ENCODE measurements at regions not wholly inside any gene's neighbourhood (a gene's known extent, or its start where the extent isn't known, plus 50 kb on each side); places are given as distances from the start of the nearest gene placed in this dataset.
A peak's percentile ranks its signal among the peaks of the same experiment; 100 is the strongest.
"Not testable (repeated sequence)": the region's sequence is repeated elsewhere in the genome, so short reads cannot be mapped to it uniquely, and the experiment has no call there.

GRCh38 chr5:158473016-158473635, 614.2 kb upstream of the CLINT1 start:
- peak; percentile 35 for DNase-seq

GRCh38 chr5:158471535-158471924, 612.6 kb upstream of the CLINT1 start:
- DNase-seq, result no peak

DNA sequence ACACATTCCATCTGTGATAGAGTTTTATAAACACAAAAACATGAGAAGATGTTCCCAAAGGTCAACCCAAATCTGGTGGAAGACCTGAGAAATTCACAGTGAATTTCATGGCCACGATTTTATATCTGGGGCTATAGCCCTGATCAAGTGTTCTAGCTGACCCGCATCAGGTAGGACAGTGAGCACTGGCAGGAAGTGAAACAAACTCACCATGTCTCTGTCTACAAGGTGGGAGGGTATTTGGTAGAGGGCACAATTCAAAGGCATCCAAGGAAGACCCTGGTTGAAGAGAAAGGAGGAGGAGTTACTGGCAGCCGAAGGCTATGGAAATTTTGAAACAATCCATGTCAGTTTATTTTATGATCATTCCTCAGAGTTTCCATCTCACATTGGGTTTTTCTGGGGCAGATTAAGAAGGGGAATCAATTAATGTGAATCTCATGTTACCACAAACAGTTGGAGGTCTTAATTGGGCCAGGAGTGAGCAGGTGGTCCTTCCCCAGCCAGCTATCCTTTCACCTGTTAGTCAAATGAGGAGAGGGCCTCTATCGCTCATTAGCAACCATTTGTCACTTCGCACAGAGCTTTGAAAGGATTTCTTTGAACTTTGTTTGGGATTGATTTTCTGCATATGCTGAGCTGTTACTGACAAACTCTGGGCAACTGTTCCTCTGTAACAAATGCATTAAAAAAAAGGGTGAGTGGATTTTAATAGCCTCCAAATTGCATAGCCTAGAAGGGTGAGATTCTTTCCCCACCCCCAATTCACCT, 612.0 kb upstream of the CLINT1 start:
- DNase-seq, result peak; percentile 44

DNA sequence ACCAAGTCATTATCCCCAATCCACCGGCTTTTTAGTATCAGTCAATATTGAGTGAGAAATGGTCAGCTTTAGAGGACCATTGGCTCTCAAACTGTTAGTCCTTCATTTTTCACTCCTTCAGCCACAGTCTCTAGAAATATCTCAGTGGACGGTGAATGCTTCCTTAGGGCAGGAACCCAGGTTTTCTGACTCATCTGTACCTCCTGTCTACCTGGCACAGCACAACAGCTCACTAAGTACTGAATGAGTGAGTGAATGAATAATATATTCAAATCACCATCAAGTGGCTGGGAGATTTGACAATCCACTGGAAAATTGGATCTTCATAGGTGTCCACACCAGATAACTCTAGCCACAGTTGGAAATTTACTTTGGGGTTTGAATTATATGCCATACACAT, 609.5 kb upstream of the CLINT1 start:
- no peak for DNase-seq

DNA sequence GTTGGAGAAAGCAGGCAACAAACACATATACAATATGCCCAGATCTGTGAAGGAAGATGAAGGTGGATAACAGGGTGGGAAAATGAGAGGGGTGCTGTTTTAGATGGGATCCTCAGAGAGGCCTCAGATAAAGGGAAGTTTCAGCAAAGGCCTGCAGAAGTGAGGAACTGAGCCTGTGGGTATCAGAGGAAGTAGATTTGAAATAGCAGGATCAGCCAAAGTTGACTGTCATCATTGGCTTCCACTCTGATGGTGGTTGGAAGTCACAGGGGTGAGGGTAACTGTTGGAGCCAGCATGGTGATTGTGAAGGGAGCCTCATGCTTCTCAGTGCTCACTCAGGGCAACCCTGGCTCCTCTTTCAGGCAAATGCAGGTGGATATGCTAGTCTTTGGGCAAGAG, 607.2 kb upstream of the CLINT1 start:
- no peak for DNase-seq

DNA sequence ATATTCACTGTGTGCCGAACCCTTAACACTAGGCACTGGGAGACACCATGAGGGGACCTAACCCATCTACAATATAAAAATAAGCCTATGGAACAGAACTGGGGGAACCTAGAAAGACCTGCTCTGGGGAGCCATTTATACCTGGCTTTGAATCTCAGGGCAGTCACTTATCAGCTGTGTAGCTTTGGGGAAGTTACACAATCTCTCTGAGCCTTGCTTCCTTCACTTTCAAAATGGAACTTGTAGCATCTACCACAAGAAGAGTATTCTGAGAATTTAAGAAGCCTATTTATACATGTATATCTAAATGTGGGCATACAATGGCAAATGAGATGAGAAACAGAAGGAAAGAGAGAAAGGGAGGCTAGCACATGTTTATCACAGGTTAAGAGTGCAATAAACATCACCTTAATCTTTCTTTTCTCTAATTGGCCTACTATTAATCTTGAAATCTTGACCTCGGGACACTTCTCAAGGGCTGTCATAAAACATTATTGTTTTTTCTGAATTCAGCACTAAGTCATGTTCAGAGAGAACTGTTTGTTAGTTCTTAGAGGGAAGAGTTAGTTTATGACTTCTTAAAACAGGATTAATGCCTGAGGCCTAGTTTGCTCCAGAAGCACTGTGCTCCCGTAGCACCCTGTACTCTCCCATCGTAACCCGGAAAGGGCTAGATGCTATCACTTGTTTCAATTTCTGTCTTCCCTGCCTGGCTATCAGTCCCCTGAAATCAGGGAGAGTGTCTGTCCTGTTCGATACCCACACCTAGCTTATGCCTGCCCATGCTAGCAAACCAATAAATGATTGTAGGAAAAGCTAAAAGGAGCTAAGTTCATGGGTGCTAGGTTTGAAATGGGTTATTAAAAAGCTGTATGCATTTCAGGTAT, 606.4 kb upstream of the CLINT1 start:
- no peak for DNase-seq

DNA sequence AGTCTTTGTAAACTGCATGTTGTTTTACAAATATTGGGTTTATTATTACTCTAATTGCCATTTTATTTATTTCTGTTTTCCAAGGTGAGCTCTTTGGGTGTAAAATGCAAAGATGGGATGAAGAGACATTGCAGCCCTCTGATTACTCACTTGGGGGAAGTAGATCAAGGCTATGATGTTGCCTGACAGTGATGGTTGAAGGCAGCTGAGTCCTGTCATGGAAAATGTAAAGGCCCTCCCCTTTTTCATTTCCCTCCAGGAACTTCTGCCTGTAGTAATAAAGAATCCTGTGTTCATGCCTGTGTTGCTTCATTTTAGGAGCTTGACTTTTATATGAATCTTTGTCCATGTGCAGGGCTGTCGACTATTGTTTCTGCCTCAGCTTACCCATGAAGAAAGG, 605.4 kb upstream of the CLINT1 start:
- DNase-seq, result no peak

GRCh38 chr5:158463938-158464337, 605.0 kb upstream of the CLINT1 start:
- no peak for DNase-seq

GRCh38 chr5:158463188-158463587, 604.2 kb upstream of the CLINT1 start:
- no peak for DNase-seq

DNA sequence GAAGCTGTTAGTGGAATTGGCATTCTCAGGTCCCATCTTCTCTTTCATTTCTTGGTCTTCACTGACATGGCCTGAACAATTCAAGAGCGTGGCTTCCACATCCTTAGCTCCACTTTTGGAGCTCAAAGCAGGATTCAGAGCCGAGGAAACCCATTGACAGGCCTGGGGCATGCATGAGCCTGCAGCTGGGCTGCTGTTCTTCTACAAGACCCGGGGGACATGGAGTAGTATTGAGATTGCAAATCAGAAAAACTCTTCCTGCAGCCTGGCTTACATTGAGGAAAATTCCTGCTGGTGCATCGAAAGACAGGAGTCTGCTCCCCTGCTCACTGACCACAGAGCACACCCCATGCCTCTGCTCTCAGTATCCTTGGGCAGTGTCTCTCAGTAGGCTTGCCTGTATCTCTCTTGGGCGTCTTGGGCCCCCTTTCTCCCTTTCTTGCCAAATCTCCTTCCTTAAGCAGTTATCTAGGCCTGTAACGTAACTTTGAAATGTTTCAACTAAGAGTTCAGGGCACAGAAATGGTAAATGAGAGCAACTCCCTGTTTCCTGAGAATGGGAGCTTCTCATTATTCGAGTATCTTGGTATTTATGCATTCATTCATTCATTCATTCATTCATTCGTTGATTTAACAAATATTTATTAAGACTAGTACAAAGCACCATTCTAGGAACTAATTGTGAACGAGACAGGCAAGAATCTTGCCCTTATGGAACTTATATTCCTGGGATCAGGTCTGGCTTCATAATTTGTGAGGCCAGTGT, 603.6 kb upstream of the CLINT1 start:
- no peak for DNase-seq

DNA sequence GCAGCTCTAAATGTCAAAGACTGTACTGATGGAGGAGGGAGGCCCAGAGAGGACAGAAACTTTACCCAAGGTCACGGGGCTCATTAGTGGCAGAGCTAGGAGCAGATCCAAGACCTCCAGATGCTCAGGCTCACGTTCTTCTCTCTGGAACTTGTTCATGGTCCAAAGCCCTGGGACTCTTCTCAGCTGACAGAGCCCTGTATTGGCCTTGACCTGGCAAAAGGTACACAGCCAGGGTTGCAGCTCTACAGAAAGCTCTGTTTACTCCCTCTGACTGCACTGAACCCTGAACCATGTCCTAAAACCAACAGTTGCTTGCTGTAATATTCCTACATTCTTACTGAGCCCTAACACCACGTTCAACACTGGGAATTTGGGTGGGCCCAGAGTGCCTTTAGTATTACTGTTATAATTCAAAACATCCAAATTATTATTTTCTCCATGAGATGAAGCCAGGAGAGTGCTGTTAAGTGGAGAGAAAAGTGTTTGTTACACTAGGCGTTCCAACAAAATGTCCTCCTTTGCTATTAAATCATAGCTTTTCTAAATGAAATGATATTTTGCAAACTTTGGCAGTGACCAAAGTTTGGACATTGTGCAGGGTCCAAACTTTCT, 602.4 kb upstream of the CLINT1 start:
- no peak for DNase-seq

DNA sequence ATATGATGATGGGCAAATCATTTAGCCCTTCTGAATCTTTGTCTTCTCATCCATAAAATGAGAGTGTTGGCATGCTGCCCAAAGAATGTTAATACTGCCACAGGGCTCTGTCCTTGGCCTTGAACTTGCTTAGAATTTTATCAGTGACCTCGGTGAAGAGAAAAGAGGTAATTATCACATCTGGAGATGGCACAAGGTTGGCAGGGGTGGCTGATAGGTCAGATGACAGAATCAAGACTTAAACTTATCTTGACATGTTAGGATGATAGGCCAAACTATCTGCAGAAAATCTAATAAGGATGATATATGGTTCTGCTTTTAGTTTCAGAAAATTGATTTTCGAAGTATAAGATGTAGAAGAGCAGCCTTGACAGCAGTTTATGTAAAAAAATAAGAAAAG, 599.1 kb upstream of the CLINT1 start:
- no peak for DNase-seq

DNA sequence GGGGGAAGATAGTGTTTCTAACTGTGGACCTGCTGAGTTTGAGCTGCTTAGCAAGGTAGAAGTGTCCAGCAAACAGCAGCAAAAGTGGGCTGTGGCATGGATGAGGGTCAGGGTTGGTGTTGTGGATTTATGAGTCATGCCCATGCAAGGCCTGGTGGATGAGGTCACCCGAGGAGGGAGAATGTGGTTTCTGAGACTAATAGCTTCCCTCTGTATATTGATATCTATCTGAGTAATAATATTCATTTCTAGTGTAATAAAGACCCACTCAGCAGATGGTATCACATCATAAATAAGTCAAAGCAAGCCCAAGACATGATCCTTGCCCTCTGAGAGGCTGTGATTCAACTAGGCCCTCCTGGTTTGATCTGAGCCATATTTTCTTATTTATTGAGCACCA, 597.8 kb upstream of the CLINT1 start:
- DNase-seq, result no peak

DNA sequence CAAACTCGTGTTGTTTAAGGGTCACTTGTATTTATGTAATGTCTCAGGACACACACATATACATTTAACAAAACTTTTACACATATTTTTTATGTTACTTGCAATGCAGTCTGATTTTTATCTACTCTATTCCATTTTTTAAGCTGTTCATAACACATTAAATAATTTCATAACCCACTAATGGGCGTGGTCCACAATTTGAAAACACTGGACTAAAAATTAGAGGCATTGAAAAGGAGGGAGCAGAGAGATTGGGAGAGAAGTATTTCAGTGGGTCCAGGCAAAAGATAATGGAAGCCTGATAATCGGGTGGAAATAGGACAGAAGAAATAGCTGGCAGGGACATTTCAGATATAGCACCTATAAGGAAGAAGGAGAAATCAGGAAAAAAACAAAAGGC, 597.3 kb upstream of the CLINT1 start:
- no peak for DNase-seq

GRCh38 chr5:158451993-158452672, 593.2 kb upstream of the CLINT1 start:
- no peak for DNase-seq

GRCh38 chr5:158451203-158451992, 592.5 kb upstream of the CLINT1 start:
- DNase-seq, result peak; percentile 75

- no peak for DNase-seq
Observed at GRCh38 chr5:158450751-158451171, 591.8 kb upstream of the CLINT1 start.

DNA sequence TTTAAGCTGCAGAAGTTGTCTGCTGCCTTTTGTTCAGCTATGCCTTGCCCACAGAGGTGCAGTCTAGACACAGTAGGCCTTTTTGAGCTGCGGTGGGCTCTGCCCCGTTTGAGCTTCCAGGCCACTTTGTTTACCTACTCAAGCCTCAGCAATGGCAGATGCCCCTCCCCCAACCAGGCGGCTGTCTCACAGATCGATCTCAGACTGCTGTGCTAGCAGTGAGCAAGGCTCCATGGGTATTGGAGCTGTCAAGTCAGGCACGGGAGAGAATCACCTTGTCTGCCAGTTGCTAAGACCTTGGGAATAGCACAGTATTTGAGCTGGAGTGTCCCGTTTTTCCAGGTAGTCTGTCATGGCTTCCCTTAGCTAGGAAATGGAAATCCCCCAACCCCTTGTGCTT, 587.8 kb upstream of the CLINT1 start:
- DNase-seq, result not testable (repeated sequence)

- DNase-seq, result not testable (repeated sequence)
Observed at GRCh38 chr5:158439204-158439603, 580.3 kb upstream of the CLINT1 start.

DNA sequence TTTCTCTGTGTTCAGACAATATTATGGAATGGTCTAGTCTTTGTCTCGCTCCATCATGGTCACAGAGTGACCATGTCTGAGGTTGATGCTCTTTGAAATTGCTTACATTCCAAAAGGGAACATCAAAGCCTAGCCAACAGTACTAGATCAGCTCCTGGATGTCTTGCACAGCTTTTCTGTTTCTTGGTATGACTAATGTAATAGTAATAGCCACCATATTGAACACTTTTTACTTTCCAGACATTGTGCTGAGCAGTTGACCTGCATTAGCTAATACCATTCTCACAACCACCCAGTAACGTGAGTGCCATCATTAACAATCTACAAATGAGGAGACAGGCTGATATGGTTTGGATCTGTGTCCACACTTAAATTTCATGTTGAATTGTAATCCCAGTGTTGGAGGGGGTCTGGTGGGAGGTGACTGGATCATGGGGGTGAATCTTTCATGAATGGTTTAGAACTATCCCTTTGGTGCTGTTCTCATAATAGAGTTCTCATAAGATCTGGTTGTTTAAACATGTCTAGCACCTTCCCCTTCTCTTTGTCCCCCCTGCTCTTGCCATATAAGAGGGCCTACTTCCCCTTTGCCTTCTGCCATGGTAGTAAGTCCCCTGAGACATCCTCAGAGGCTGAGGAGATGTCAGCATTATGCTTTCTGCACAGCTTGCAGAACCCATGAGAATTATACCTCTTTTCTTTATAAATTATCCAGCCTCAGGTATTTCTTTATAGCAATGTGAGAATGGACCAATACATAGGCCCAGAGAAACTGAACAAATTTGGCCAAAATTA, 577.5 kb upstream of the CLINT1 start:
- DNase-seq, result no peak
